K562 (cell line): ENCODE measurements at regions not wholly inside any gene's neighbourhood (a gene's known extent, or its start where the extent isn't known, plus 50 kb on each side); places are given as distances from the start of the nearest gene placed in this dataset.

Experiments
- ATAC-seq: fragments of 200-7000 bp; cut with Tn5 transposase; 3 replicates; pipeline ENCODE4 v1.9.1; 2020; ENCODE audit warnings: moderate library complexity
- BruUV-seq: library from RNA; stranded (reverse); fragments of 400-500 nt; replicated peaks from 2 replicates; lab custom pipeline; 2021; lab: Mats Ljungman, UMichigan
- CTCF ChIA-PET: fragments of 300-600 bp; formaldehyde crosslinking; extraction: SDS; loops from one replicate; lab custom pipeline; 2021; ENCODE audit warnings: low intra/inter-chr PET ratio; lab: Yijun Ruan, JAX
- POLR2A ChIA-PET: fragments of 300-600, 350-650 bp; sonication (Branson Sonifier 250); formaldehyde crosslinking; extraction: SDS; loops from one replicate; lab custom pipeline; 2021; ENCODE audit warnings: antibody characterized with exemption, inconsistent platforms; lab: Yijun Ruan, JAX
- DNase-seq, 4 experiments: peaks; one replicate each; pipeline versions ENCODE4 v3.0.0 to v3.0.0-alpha.2; 2011 to 2018; ENCODE audit warnings: low spot score in 3 of 4, mixed read lengths in 3 of 4; ENCODE audit errors: extremely low read depth in 1 of 4
- FAIRE-seq: peaks from 2 replicates; lab custom pipeline; 2011; peaks lifted over from hg19 to GRCh38; lab: Jason Lieb, UNC
- H2AFZ ChIP-seq: 2 replicates; pipeline ENCODE4 v1.6.0; 2011; ENCODE audit warnings: low read depth, low read length, control low read depth, inconsistent platforms
- H3K27ac ChIP-seq: fragments of 200-600 bp; 3 replicates; pipeline ENCODE4 v1.8.0; 2011; ENCODE audit warnings: low read depth, mild to moderate bottlenecking, control low read depth, inconsistent platforms, low read length, moderate library complexity, mixed read lengths; ENCODE audit errors: extremely low read depth
- H3K27me3 ChIP-seq, 2 experiments: fragments of 300-600 bp in 1 of 2; 2 replicates in 1 of 2; 3 replicates in 1 of 2; pipeline versions ENCODE4 v1.6.0 to v1.8.0; 2011; ENCODE audit warnings: inconsistent platforms in 2 of 2, low read length in 2 of 2, mild to moderate bottlenecking in 1 of 2, mixed read lengths in 1 of 2, moderate library complexity in 1 of 2; ENCODE audit not compliant: control insufficient read depth in 2 of 2, insufficient read depth in 2 of 2
- H3K36me3 ChIP-seq: fragments of 300-600 bp; 3 replicates; pipeline ENCODE4 v1.8.0; 2011; ENCODE audit warnings: mild to moderate bottlenecking, low read length, inconsistent platforms; ENCODE audit not compliant: control insufficient read depth, insufficient read depth
- H3K4me1 ChIP-seq, 2 experiments: fragments of 200-600 bp in 1 of 2; replicated peaks in 1 of 2; 2 replicates in 1 of 2; 3 replicates in 1 of 2; pipeline versions ENCODE4 v1.5.1 to v1.8.0; 2011; ENCODE audit warnings: inconsistent platforms in 2 of 2, low read length in 2 of 2, mild to moderate bottlenecking in 1 of 2, mixed read lengths in 1 of 2, moderate library complexity in 1 of 2; ENCODE audit not compliant: control insufficient read depth in 2 of 2, insufficient read depth in 2 of 2
- H3K4me2 ChIP-seq: 2 replicates; pipeline ENCODE4 v1.6.1; 2011; ENCODE audit warnings: low read length, control low read depth, inconsistent platforms, mixed read lengths; ENCODE audit not compliant: insufficient read depth
- H3K4me3 ChIP-seq: fragments of 200-600 bp; sonication (generic), shearing (Covaris generic); 2 replicates; pipeline ENCODE4 v1.5.1; 2016; ENCODE audit warnings: control low read depth, inconsistent platforms
- H3K79me2 ChIP-seq: fragments of 200-600 bp; 3 replicates; pipeline ENCODE4 v1.8.0; 2011; ENCODE audit warnings: low read length, inconsistent platforms; ENCODE audit not compliant: control insufficient read depth, insufficient read depth
- H3K9ac ChIP-seq, 2 experiments: 2 replicates each; pipeline versions ENCODE4 v1.6.0 to v1.6.1; 2011; ENCODE audit warnings: low read depth in 2 of 2, low read length in 2 of 2, control low read depth in 1 of 2, inconsistent platforms in 1 of 2, mild to moderate bottlenecking in 1 of 2, mixed read lengths in 1 of 2; ENCODE audit not compliant: insufficient read depth in 1 of 2
- H3K9me1 ChIP-seq: one replicate; pipeline ENCODE4 v1.6.0; 2011; ENCODE audit warnings: inconsistent platforms, mild to moderate bottlenecking, low read length, moderate library complexity; ENCODE audit not compliant: control insufficient read depth, insufficient read depth
- H3K9me3 ChIP-seq: replicated peaks from 2 replicates; pipeline ENCODE4 v1.5.1; 2011; ENCODE audit warnings: low read depth, low read length, inconsistent platforms; ENCODE audit not compliant: control insufficient read depth, insufficient read depth
- H4K20me1 ChIP-seq: replicated peaks from 2 replicates; pipeline ENCODE4 v1.6.1; 2011; ENCODE audit warnings: low read length, inconsistent platforms, mixed read lengths; ENCODE audit not compliant: control insufficient read depth, insufficient read depth
- BDP1 ChIP-seq: IDR thresholded peaks from 3 replicates; pipeline ENCODE4 v1.6.1; 2011; ENCODE audit not compliant: insufficient read length, insufficient read depth
- E4F1 ChIP-seq: fragments of 250-450 bp; sonication (Bioruptor Pico); IDR thresholded peaks from 2 replicates; pipeline ENCODE4 v1.5.0; 2021; ENCODE audit warnings: mild to moderate bottlenecking, borderline replicate concordance
- ETS1 ChIP-seq: conservative IDR thresholded peaks from 2 replicates; pipeline ENCODE4 v1.6.1; 2011; ENCODE audit warnings: low read depth, mild to moderate bottlenecking, low read length; ENCODE audit not compliant: control insufficient read depth
- HES1 ChIP-seq: fragments of 450-650 bp; IDR thresholded peaks from 2 replicates; pipeline ENCODE4 v1.6.1; 2016; ENCODE audit warnings: low read depth, mild to moderate bottlenecking, moderate library complexity
- ILF3 ChIP-seq: fragments of 450-650 bp; IDR thresholded peaks from 2 replicates; pipeline ENCODE4 v1.6.1; 2018; ENCODE audit warnings: antibody characterized with exemption, mild to moderate bottlenecking, moderate library complexity, borderline replicate concordance
- PYGO2 ChIP-seq: fragments of 450-650 bp; IDR thresholded peaks from 2 replicates; pipeline ENCODE4 v1.6.1; 2016; ENCODE audit warnings: mild to moderate bottlenecking, missing genetic modification characterization, moderate library complexity, missing compliant biosample characterization
- SIN3A ChIP-seq, 2 experiments: fragments of 150-350 bp in 1 of 2; IDR thresholded peaks; 2 replicates each; pipeline ENCODE4 v1.6.1; 2011 to 2016; ENCODE audit warnings: borderline replicate concordance in 2 of 2, low read depth in 2 of 2, low read length in 2 of 2, mild to moderate bottlenecking in 2 of 2, moderate library complexity in 2 of 2; ENCODE audit not compliant: control insufficient read depth in 1 of 2
- TAL1 ChIP-seq: fragments of 450-650 bp; IDR thresholded peaks from 2 replicates; pipeline ENCODE4 v1.6.1; 2016; ENCODE audit warnings: mild to moderate bottlenecking
- ZBTB33 ChIP-seq: sonication (generic); formaldehyde crosslinking; IDR thresholded peaks from 2 replicates; pipeline ENCODE4 v1.8.1; 2023; ENCODE audit warnings: mild to moderate bottlenecking, missing genetic modification reagents
- ZNF143 ChIP-seq: sonication (generic); formaldehyde crosslinking; IDR thresholded peaks from 2 replicates; pipeline ENCODE4 v1.9.0; 2022; ENCODE audit warnings: mild to moderate bottlenecking, missing genetic modification reagents
- ZNF592 ChIP-seq: fragments of 450-650 bp; IDR thresholded peaks from 2 replicates; pipeline ENCODE4 v1.6.1; 2017; ENCODE audit warnings: antibody characterized with exemption, mild to moderate bottlenecking
- WGBS: fragments of 100-300 bp; shearing (Covaris generic); methylation state at CpG from one replicate; pipeline ENCODE4 v1.1.6; 2016; ENCODE audit warnings: low coverage, mixed read lengths; ENCODE audit not compliant: insufficient coverage; ENCODE audit errors: missing lambda C conversion rate; 5-methylcytosine and 5-hydroxymethylcytosine counted together
- in situ Hi-C: fragments of 300-500 bp; cut with MboI; formaldehyde crosslinking; loops from 4 replicates; pipeline ENCODE4 v1.15.0; 2018; ENCODE audit warnings: inconsistent platforms, mixed read lengths
- intact Hi-C: fragments of 100-400 bp; cut with micrococcal nuclease; formaldehyde crosslinking; loops from 2 replicates; pipeline ENCODE4 v1.14.2; 2022

- Histone ChIP-seq H4K20me1 (no peaks in the 10 kb centered on the region), H3K9me1 (no peaks in the 10 kb centered on the region), H3K4me2 (no peak overlapping the region), H3K36me3 (no peaks in the 10 kb centered on the region), H3K4me1 (no peaks in the 10 kb centered on the region), H3K9me3 (no peaks in the 10 kb centered on the region), H2AFZ (no peak overlapping the region), H3K4me3 (no peak overlapping the region), H3K79me2 (no peaks in the 10 kb centered on the region), H3K9ac (no peak overlapping the region), H3K27ac (no peak overlapping the region), H3K27me3 (no peaks in the 10 kb centered on the region)
- BruUV-seq, result no TSS peak
- WGBS, result 0% methylated on average over 2 of the region's 2 CpGs
- FAIRE-seq (no peak), DNase-seq (no peak), ATAC-seq (no peak)
- POLR2A ChIA-PET, result no interaction called here
- CTCF ChIA-PET, result no interaction called here
- in situ Hi-C loops, result no loop called here
- intact Hi-C loops, result no loop called here
- no peak for TF ChIP-seq ZNF592
- no peak for TF ChIP-seq ETS1
- TF ChIP-seq TAL1, result no peak
- no peak for TF ChIP-seq PYGO2 (tag)
- no peak for TF ChIP-seq HES1
- no peak for TF ChIP-seq BDP1
- TF ChIP-seq SIN3A (IDR thresholded peaks at IDR 0.05; ENCODE audit: borderline replicate concordance in 2 of 2, control insufficient read depth in 1 of 2, low read depth in 2 of 2, low read length in 2 of 2), result no peak
- TF ChIP-seq ZNF143 (CRISPR knock-in tag), result no peak
- TF ChIP-seq E4F1 (CRISPR knock-in tag), result no peak
- no peak for TF ChIP-seq ZBTB33 (CRISPR knock-in tag)
- TF ChIP-seq ILF3, result no peak
Measured at GRCh38 chr13:34637636-34638035, 304.4 kb upstream of the NBEA start.
